H1 (cell line): ENCODE measurements at regions not wholly inside any gene's neighbourhood (a gene's known extent, or its start where the extent isn't known, plus 50 kb on each side); places are given as distances from the start of the nearest gene placed in this dataset.

Source experiments
- POLR2AphosphoS5 ChIP-seq: IDR thresholded peaks from 2 replicates; pipeline ENCODE4 v1.6.1; 2011; ENCODE audit warnings: low read depth, low read length
- RAD21 ChIP-seq, 2 experiments: IDR thresholded peaks in 1 of 2; conservative IDR thresholded peaks in 1 of 2; 2 replicates each; pipeline ENCODE4 v1.6.1; 2011; ENCODE audit warnings: low read depth in 2 of 2, low read length in 2 of 2, improper control_type of control experiment in 1 of 2, inconsistent platforms in 1 of 2, mild to moderate bottlenecking in 1 of 2, moderate library complexity in 1 of 2
- ZNF274 ChIP-seq: IDR thresholded peaks from 2 replicates; pipeline ENCODE4 v1.7.0; 2012; ENCODE audit warnings: low read length, borderline replicate concordance; ENCODE audit errors: extremely low read depth
- TF ChIP-seq, protein P1 (sequence below): IDR thresholded peaks from 2 replicates; pipeline ENCODE4 v1.6.1; 2011; ENCODE audit warnings: low read length, improper control_type of control experiment

DNA sequence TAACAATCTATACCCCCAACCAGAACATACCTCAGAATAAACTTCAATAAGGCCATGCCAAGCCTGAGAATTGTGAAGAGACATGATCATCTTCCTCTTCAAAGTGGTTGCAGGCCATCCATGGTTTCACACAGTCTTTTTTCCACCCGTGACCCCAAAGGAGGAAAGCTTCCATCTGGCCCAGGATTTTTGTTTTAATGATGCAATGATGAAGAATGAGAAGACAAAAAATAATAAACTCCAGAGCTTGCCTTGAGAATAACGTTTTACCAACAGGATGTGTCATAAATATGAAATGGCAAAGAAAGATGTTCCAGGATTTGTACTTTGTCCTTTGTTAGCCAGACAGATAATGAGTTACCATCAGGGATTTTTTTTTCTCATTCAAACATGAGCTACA lies 201.9 kb downstream of the WNT5A start:
- TF ChIP-seq RAD21 (IDR thresholded peaks at IDR 0.05 in 1 of 2, conservative IDR thresholded peaks at IDR 0.05 in 1 of 2; ENCODE audit: low read depth in 2 of 2, low read length in 2 of 2) (no peak), ZNF274 (no peak), POLR2AphosphoS5 (no peak)
- TF ChIP-seq, protein P1, sequence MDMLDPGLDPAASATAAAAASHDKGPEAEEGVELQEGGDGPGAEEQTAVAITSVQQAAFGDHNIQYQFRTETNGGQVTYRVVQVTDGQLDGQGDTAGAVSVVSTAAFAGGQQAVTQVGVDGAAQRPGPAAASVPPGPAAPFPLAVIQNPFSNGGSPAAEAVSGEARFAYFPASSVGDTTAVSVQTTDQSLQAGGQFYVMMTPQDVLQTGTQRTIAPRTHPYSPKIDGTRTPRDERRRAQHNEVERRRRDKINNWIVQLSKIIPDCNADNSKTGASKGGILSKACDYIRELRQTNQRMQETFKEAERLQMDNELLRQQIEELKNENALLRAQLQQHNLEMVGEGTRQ = no peak
